ENCODE measurements at regions not wholly inside any gene's neighbourhood (a gene's known extent, or its start where the extent isn't known, plus 50 kb on each side); places are given as distances from the start of the nearest gene placed in this dataset.

DNA sequence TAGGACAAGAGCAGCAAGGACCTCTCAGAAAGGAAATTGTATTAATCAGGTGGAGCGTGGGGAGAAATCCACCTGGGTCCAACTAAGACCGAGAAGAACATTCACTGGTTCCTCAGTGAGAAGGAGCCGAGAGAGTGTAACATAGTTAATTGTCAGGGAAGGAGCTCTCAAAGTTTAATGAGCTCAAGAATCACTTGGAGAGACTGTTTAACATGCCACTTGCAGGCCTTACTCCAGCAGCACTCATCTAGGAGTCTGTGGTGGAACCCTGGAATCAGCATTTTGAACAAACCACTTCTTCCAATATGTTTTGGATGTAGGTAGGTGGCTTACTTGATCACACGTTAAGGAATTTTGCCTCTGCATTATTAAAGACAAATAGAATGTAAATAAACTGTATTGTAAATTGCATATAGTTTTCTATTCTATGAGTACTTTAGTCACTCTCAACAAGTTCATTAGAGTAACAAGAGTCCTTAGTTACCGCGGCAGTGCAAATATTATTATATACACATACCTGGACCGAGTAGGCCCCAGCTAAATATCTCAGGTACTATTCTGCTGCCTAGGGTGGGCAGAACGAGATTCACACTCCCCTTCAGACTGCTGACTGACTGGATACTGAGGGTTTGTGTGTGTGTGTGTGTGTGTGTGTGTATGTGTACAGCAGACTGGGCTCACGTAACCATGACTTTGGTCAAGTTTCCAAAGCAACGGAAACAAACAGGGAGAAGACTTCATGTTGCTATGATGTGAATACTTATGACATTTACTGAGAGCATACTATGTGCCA is 203.2 kb upstream of the USP24 start:
- H3K27ac ChIP-seq = no peak overlapping the region
- WGBS, 5 donors = 90 to 94% (median 92%) methylated on average over 10 of the region's 10 CpGs
- DNase-seq = no peak
- peaks cover 0 to under 1% (median 0%) of the 10 kb centered on the region in 7 donors for H3K27me3 ChIP-seq (replicated peaks in 1 of 7)
- no peak overlapping the region for H3K4me3 ChIP-seq
- intact Hi-C loops (cut with DNase I; ENCODE audit: low total_unique reads) = no loop called here
- TF ChIP-seq POLR2AphosphoS5 (IDR thresholded peaks at IDR 0.05) = no peak
- TF ChIP-seq, protein P1, sequence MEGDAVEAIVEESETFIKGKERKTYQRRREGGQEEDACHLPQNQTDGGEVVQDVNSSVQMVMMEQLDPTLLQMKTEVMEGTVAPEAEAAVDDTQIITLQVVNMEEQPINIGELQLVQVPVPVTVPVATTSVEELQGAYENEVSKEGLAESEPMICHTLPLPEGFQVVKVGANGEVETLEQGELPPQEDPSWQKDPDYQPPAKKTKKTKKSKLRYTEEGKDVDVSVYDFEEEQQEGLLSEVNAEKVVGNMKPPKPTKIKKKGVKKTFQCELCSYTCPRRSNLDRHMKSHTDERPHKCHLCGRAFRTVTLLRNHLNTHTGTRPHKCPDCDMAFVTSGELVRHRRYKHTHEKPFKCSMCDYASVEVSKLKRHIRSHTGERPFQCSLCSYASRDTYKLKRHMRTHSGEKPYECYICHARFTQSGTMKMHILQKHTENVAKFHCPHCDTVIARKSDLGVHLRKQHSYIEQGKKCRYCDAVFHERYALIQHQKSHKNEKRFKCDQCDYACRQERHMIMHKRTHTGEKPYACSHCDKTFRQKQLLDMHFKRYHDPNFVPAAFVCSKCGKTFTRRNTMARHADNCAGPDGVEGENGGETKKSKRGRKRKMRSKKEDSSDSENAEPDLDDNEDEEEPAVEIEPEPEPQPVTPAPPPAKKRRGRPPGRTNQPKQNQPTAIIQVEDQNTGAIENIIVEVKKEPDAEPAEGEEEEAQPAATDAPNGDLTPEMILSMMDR (IDR thresholded peaks at IDR 0.05 in 8 of 11, conservative IDR thresholded peaks at IDR 0.05 in 3 of 11) = no peak
- H3K9me3 ChIP-seq = peaks cover 0 to 15% (median 8%) of the 10 kb centered on the region in 8 donors
- H3K36me3 ChIP-seq = no peaks in the 10 kb centered on the region
- H3K4me1 ChIP-seq = no peaks in the 10 kb centered on the region

- Histone ChIP-seq H3K9me3 (peaks cover 0 to 13% (median 5%) of the 10 kb centered on the region in 8 donors), H3K4me3 (no peak overlapping the region)
- TF ChIP-seq POLR2A (IDR thresholded peaks at IDR 0.05) = no peak
Observed at GRCh38 chr1:55416164-55416842, 201.1 kb upstream of the USP24 start.

DNA sequence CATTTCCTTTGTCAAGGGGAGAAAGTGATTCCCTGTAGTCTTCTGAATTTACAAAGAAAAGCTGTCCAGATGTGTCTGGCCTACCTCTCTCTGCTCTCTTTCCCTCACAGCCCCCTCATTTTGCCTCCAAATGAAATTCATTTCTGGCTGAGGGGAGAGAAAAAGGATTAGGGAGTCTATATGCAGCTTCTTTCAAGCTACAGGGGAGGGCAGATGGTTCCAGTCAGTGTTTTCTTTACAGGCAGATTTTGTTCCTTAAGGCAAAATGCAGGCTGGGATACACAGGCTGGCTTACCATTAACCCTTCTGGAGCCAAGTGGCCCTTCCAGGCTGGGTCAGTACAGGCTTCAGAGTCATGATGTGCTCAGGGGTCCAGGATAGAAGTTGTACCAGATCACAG is 198.1 kb upstream of the USP24 start:
- Histone ChIP-seq H3K27ac (no peak overlapping the region), H3K4me1 (no peaks in the 10 kb centered on the region), H3K9me3 (peaks cover 0 to 17% (median 5%) of the 10 kb centered on the region in 8 donors), H3K36me3 (no peaks in the 10 kb centered on the region), H3K4me3 (no peak overlapping the region), H3K27me3 (replicated peaks in 1 of 7) (no peaks in the 10 kb centered on the region)
- no peak for TF ChIP-seq POLR2AphosphoS5 (IDR thresholded peaks at IDR 0.05)
- TF ChIP-seq POLR2A (IDR thresholded peaks at IDR 0.05) = no peak
- TF ChIP-seq, protein P1 (IDR thresholded peaks at IDR 0.05 in 8 of 11, conservative IDR thresholded peaks at IDR 0.05 in 3 of 11) = no peak
- intact Hi-C loops (cut with DNase I; ENCODE audit: low total_unique reads) = no loop called here
- DNase-seq = no peak

More at GRCh38 chr1:55416164-55416842, 201.1 kb upstream of the USP24 start:
- DNase-seq = no peak
- Histone ChIP-seq H3K4me1 (no peaks in the 10 kb centered on the region), H3K27ac (no peak overlapping the region), H3K36me3 (no peaks in the 10 kb centered on the region), H3K27me3 (replicated peaks in 1 of 7) (no peaks in the 10 kb centered on the region)
- WGBS, 5 donors = 88 to 94% (median 91%) methylated on average over 2 of the region's 2 CpGs
- intact Hi-C loops (cut with DNase I; ENCODE audit: low total_unique reads) = no loop called here

GRCh38 chr1:55412060-55412459 is 196.9 kb upstream of the USP24 start:
- WGBS, 5 donors = 75 to 90% (median 89%) methylated on average over 2 of the region's 2 CpGs
- DNase-seq = no peak

More at GRCh38 chr1:55412060-55412459, 196.9 kb upstream of the USP24 start:
- Histone ChIP-seq H3K27me3 (replicated peaks in 1 of 7) (no peaks in the 10 kb centered on the region), H3K4me1 (no peaks in the 10 kb centered on the region), H3K4me3 (no peak overlapping the region), H3K36me3 (no peaks in the 10 kb centered on the region), H3K27ac (no peak overlapping the region), H3K9me3 (peaks cover 0 to 17% (median 5%) of the 10 kb centered on the region in 8 donors)
- intact Hi-C loops (cut with DNase I; ENCODE audit: low total_unique reads) = no loop called here
- TF ChIP-seq POLR2AphosphoS5 (IDR thresholded peaks at IDR 0.05) = no peak
- no peak for TF ChIP-seq POLR2A (IDR thresholded peaks at IDR 0.05)
- TF ChIP-seq, protein P1 (IDR thresholded peaks at IDR 0.05 in 8 of 11, conservative IDR thresholded peaks at IDR 0.05 in 3 of 11) = no peak
